ENCODE measurements at regions not wholly inside any gene's neighbourhood (a gene's known extent, or its start where the extent isn't known, plus 50 kb on each side); places are given as distances from the start of the nearest gene placed in this dataset.
"Not testable (repeated sequence)": the region's sequence is repeated elsewhere in the genome, so short reads cannot be mapped to it uniquely, and the experiment has no call there.

GRCh38 chr2:195313962-195314361 lies 343.1 kb upstream of the SLC39A10 start:
- no peak for DNase-seq (ENCODE audit: low spot score)

DNA sequence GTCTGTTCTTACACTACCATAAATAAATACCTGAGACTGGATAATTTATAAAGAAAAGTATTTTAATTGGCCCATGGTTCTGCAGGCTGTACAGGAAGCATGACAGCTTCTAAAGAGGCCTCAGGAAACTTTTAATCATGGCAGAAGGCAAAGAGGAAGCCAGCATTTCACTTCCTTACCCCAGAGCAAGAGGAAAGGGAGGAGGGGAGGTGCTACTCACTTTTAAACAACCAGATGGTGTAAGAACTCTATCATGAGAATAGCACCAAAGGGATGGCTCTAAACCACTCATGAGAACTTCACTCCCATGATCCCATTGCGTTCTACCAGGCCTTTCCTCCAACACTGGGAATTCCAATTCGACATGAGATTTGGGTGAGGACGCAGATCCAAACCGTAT lies 344.4 kb upstream of the SLC39A10 start:
- no peak for DNase-seq (ENCODE audit: low spot score)

GRCh38 chr2:195308163-195308562 lies 348.9 kb upstream of the SLC39A10 start:
- DNase-seq (ENCODE audit: low spot score), result no peak

DNA sequence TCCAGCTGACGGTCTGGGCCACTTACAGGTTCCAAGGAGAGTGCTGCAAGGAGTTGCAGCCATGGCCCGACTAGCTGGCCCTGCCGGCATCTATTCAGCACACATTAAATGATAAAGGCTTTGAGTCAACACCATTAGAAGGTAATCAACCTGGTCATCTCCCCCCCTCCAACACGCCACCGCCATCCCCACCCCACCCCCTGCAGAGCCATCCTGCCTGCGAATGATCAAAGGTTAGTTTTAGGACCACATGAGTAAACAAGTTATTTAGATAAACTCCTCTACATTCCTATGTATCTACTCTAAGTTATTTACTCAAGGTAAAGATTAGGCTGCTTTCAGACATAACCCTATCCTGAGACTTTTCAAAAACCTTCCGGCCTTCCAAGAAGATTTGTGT lies 349.3 kb upstream of the SLC39A10 start:
- DNase-seq (ENCODE audit: low spot score), result no peak

DNA sequence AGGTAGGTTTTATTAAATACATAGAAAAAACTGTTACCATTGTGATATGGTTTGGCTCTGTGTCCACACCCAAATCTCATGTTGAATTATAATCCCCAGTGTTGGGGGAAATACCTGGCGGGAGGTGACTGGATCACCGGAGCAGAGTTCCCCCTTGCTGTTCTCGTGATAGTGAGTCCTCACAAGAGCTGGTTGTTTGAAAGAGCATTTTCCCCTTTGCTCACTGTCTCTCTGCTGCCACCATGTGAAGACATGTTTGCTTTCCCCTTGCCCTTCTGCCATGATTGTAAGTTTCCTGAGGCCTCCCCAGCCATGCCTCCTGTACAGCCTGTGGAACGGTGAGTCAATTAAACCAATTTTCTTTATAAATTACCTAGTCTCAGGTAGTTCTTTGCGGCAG lies 352.7 kb upstream of the SLC39A10 start:
- DNase-seq (ENCODE audit: low spot score), result no peak

DNA sequence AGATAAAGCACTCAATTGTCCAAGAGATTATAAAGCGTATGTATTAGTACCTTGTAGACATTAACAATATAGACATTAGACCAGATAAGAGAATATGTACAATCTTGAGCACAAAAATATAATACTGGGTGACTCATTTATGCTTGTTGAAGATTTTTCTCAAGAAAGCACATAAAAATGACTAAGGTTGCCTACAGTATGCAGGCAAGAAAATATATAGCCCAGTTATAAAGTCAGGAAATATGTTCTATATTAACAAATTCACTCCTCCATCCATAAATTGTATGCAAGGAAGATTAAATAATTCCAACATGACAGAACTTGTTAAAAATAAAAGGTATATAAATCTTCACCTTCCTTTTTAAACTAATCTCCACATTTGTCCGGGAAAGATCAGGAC lies 356.4 kb upstream of the SLC39A10 start:
- DNase-seq (ENCODE audit: low spot score), result no peak

GRCh38 chr2:195299600-195299999 lies 357.4 kb upstream of the SLC39A10 start:
- DNase-seq (ENCODE audit: low spot score), result no peak

- no peak for DNase-seq (ENCODE audit: low spot score)
Measured at GRCh38 chr2:195296490-195296889, 360.5 kb upstream of the SLC39A10 start.

GRCh38 chr2:195289081-195289480 lies 367.9 kb upstream of the SLC39A10 start:
- no peak for DNase-seq (ENCODE audit: low spot score)

DNA sequence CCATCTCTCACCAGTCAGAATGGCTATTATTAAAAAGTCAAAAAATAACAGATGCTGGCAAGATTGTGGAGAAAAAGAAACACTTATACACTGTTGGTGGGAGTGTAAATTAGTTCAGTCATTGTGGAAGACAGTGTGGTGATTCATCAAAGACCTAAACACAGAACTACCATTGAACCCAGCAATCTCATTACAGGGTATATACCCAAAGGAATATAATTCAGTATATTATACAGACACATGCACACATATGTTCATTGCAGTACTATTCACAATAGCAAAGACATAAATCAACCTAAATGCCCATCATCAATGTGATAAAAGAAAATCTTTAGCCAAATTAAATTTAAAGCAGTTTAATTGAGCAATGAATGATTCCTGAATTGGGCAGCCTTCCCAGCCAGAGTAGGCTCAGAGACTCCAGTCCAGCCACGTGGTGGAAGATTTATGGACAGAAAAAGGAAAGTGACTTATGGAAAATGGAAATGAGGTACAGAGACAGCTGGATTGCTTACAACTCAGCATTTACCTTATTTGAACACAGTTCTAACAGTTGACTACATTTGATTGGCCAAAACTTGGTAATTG lies 377.1 kb upstream of the SLC39A10 start:
- DNase-seq (ENCODE audit: low spot score), result no peak

DNA sequence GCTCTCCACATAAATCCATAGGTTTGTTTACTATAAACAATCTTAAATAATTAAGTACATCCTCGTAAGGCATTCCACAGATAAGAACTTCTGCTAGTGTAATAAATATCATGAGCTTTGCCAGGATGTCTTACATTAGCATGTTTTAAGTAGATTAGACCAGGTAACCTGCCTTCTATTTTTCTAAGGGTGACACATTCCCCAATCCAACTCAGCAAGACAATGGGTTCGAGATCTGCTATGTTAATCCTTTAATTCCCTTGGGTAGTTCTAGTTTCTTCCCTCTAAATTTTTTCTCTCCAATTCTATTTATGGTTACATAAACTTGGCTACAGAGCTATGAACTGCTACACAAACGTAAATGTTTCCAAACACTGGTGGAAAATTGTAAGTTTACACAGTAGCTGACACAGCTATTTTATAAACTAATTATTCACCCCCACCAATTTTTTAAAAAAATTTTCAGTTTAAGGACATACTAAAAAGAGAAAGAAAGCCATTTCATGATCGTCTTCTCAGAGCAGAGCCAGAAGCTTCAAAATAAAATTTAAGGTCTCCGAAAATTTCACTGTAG lies 386.5 kb upstream of the SLC39A10 start:
- no peak for DNase-seq (ENCODE audit: low spot score)

GRCh38 chr2:195269220-195269619 lies 387.8 kb upstream of the SLC39A10 start:
- DNase-seq (ENCODE audit: low spot score), result no peak

GRCh38 chr2:195257979-195258378 lies 399.0 kb upstream of the SLC39A10 start:
- DNase-seq (ENCODE audit: low spot score), result no peak

DNA sequence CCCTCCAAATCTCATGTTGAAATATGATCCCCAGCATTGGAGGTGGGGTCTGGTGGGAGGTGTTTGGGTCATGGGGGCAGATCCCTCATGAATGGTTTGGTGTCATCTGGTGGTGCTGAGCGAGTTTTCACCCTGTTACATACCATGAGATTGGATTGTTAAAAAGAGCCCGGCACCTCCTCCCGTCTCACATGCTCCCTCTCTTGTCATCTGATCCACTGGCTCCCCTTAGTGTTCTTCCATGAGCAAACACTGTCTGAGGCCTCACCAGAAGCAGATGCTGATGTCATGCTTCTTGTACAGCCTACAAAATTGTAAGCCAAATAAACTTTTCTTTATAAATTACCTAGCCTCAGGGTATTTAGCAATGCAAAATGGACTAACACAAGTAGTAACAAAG lies 405.0 kb upstream of the SLC39A10 start:
- no peak for DNase-seq (ENCODE audit: low spot score)

GRCh38 chr2:195251214-195251613 lies 405.8 kb upstream of the SLC39A10 start:
- DNase-seq (ENCODE audit: low spot score), result no peak

- no peak for DNase-seq (ENCODE audit: low spot score)
Measured at GRCh38 chr2:195238826-195239225, 418.2 kb upstream of the SLC39A10 start.

- no peak for DNase-seq (ENCODE audit: low spot score)
Measured at GRCh38 chr2:195238379-195238778, 418.6 kb upstream of the SLC39A10 start.

DNA sequence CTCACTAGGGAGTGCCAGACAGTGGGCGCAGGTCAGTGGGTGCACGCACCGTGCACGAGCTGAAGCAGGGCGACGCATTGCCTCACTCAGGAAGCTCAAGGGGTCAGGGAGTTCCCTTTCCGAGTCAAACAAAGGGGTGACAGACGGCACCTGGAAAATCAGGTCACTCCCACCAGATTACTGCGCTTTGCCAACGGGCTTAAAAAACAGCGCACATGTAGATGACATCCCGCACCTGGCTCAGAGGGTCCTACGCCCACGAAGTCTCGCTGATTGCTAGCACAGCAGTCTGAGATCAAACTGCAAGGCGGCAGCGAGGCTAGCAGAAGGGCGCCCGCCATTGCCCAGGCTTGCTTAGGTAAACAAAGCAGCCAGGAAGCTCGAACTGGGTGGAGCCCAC lies 428.5 kb upstream of the SLC39A10 start:
- DNase-seq (ENCODE audit: low spot score), result not testable (repeated sequence)

- no peak for DNase-seq (ENCODE audit: low spot score)
Measured at GRCh38 chr2:195214072-195214471, 443.0 kb upstream of the SLC39A10 start.

DNA sequence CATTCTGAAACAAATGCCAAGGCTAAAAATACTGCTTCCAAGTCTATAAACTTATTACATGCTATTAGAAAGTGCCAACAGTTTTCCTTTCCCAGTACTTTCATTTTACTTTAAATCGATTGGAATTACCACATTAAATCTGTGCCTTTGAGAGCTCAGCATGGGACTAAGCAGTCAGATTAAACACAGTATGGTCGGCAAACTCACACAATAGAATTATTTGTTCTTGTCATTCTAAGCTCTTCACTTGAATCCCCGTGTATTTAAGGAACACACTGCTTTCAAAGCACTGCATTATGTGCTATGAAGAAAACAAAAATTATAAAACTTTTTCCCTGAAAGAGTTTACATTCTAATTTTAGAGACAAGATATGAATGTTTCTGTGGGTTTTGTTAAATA lies 444.4 kb upstream of the SLC39A10 start:
- no peak for DNase-seq (ENCODE audit: low spot score)

GRCh38 chr2:195202163-195202845 lies 454.7 kb upstream of the SLC39A10 start:
- DNase-seq (ENCODE audit: low spot score), result peak; percentile 6

GRCh38 chr2:195199864-195200263 lies 457.2 kb upstream of the SLC39A10 start:
- no peak for DNase-seq (ENCODE audit: low spot score)

DNA sequence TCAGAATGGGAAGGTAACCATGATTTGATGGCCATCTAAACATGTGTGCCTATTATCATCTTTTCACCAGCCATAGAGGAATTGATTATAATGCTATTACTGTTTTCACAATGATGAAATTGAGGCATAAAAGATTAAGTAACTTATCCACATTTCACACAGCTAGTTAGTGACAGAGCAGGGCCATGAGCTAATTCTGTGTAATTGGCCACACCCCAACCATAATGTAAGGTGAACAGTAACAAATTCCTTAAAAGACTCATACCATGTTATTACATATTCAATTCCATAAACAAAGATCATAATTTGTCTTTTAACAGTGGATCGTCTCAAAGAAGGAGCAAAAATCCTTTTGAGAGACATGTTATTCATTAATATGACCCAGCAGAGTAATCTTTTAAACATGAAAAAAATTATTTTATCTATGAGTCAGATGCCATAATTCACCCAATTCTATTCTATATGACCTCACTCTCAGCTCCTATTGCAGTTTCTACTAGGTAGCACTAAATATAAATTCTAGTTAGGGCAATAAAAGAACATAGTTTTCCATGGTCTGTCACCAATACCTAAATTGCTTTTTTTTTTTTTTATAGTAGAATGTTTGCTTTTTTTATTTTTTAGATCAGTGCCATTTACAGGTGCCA lies 475.8 kb upstream of the SLC39A10 start:
- DNase-seq (ENCODE audit: low spot score), result no peak
